SU-DHL-6 (cell line): ENCODE measurements at regions not wholly inside any gene's neighbourhood (a gene's known extent, or its start where the extent isn't known, plus 50 kb on each side); places are given as distances from the start of the nearest gene placed in this dataset.

Experiments used
- H2AFZ ChIP-seq: fragments of 200-600 bp; sonication (generic); 2 replicates; pipeline ENCODE4 v1.6.1; 2014; ENCODE audit warnings: low read depth, mild to moderate bottlenecking, moderate library complexity, mixed read lengths, antibody characterized with exemption, low read length; ENCODE audit not compliant: severe bottlenecking
- H3F3A ChIP-seq: fragments of 200-600 bp; shearing (Covaris generic); 2 replicates; pipeline ENCODE4 v1.6.0; 2016; ENCODE audit warnings: antibody characterized with exemption, mild to moderate bottlenecking; ENCODE audit not compliant: insufficient read depth
- H3K27ac ChIP-seq: fragments of 200-600 bp; sonication (generic); 2 replicates; pipeline ENCODE4 v1.5.1; 2016; ENCODE audit warnings: low read depth, mild to moderate bottlenecking, low read length, moderate library complexity, mixed read lengths
- H3K27me3 ChIP-seq: fragments of 200-600 bp; sonication (generic), shearing (Covaris generic); 2 replicates; pipeline ENCODE4 v1.6.0; 2014; ENCODE audit warnings: mild to moderate bottlenecking, low read length
- H3K36me3 ChIP-seq: fragments of 200-600 bp; sonication (generic); 2 replicates; pipeline ENCODE4 v1.6.1; 2014; ENCODE audit warnings: mild to moderate bottlenecking, low read length, mixed read lengths
- H3K4me2 ChIP-seq: fragments of 300-600, 200-600 bp; shearing (Covaris generic), sonication (generic); 2 replicates; pipeline ENCODE4 v1.6.0; 2014; ENCODE audit warnings: low read length, low read depth, mild to moderate bottlenecking; ENCODE audit not compliant: poor library complexity, severe bottlenecking
- H3K4me3 ChIP-seq: fragments of 200-600 bp; sonication (generic); 2 replicates; pipeline ENCODE4 v1.5.1; 2014; ENCODE audit warnings: antibody characterized with exemption, low read length, mild to moderate bottlenecking, mixed read lengths; ENCODE audit not compliant: insufficient read depth, poor library complexity, severe bottlenecking
- H3K79me2 ChIP-seq: fragments of 200-600 bp; sonication (generic); 2 replicates; pipeline ENCODE4 v1.6.1; 2014; ENCODE audit warnings: mild to moderate bottlenecking, low read length, moderate library complexity; ENCODE audit not compliant: insufficient read depth
- H3K9ac ChIP-seq: fragments of 200-600 bp; sonication (generic); 2 replicates; pipeline ENCODE4 v1.7.0; 2014; ENCODE audit warnings: mild to moderate bottlenecking, low read length
- H3K9me2 ChIP-seq: fragments of 200-600 bp; sonication (generic); replicated peaks from 2 replicates; pipeline ENCODE4 v1.6.1; 2014; ENCODE audit warnings: low read length; ENCODE audit not compliant: insufficient read depth
- H3K9me3 ChIP-seq: fragments of 200-600 bp; sonication (generic); 2 replicates; pipeline ENCODE4 v1.6.1; 2014; ENCODE audit warnings: low read length, mixed read lengths; ENCODE audit not compliant: insufficient read depth
- H4K20me1 ChIP-seq: fragments of 200-600 bp; sonication (generic); 2 replicates; pipeline ENCODE4 v1.6.1; 2014; ENCODE audit warnings: low read depth, mild to moderate bottlenecking, antibody characterized with exemption, low read length, moderate library complexity, mixed read lengths
- CTCF ChIP-seq: fragments of 200-600 bp; sonication (generic); IDR thresholded peaks from one replicate; pipeline ENCODE4 v1.5.1; 2017; ENCODE audit warnings: antibody characterized with exemption, mild to moderate bottlenecking, low read length, moderate library complexity; ENCODE audit not compliant: insufficient read depth, poor library complexity, severe bottlenecking
- EZH2phosphoT487 ChIP-seq: fragments of 200-600 bp; sonication (generic), shearing (Covaris generic); conservative IDR thresholded peaks from 2 replicates; pipeline ENCODE4 v1.6.1; 2018; ENCODE audit warnings: mild to moderate bottlenecking, antibody characterized with exemption, low read length, moderate library complexity, mixed read lengths

DNA sequence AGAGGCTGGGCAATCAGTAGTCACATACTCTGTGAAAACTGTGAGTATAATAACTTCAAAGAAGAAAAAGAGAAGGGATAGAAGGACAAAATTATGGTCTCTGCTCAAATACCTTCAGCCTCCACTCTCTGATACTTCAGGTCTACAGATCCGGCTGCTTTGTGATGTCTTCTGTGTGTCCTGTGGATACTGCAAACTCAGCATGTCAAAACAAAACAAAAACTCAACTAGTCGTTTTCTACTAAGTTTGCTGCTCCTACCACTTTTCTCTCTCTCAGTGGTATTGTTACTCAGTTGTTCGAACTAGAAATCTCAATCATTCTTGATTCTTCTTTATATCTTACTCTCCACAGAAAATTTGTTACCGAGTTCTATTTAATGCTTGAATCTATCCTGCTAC, 202.4 kb upstream of the ANK2 start:
- Histone ChIP-seq H3K36me3 (no peaks in the 10 kb centered on the region), H3K9ac (no peak overlapping the region), H3K9me3 (no peaks in the 10 kb centered on the region)

GRCh38 chr4:112847781-112848180, 201.7 kb upstream of the ANK2 start:
- TF ChIP-seq CTCF (no peak), EZH2phosphoT487 (no peak)
- Histone ChIP-seq H3K79me2 (no peaks in the 10 kb centered on the region), H3K4me3 (no peak overlapping the region), H4K20me1 (no peaks in the 10 kb centered on the region), H3K36me3 (no peaks in the 10 kb centered on the region), H3K4me2 (no peak overlapping the region), H3K9me2 (no peaks in the 10 kb centered on the region), H3K9me3 (no peaks in the 10 kb centered on the region), H3K27ac (no peak overlapping the region), H3K9ac (no peak overlapping the region), H3F3A (no peaks in the 10 kb centered on the region), H2AFZ (no peak overlapping the region), H3K27me3 (no peaks in the 10 kb centered on the region)

More for the DNA sequence above, 202.4 kb upstream of the ANK2 start:
- Histone ChIP-seq H3K9me2 (no peaks in the 10 kb centered on the region), H2AFZ (no peak overlapping the region), H3K79me2 (no peaks in the 10 kb centered on the region), H4K20me1 (no peaks in the 10 kb centered on the region), H3F3A (no peaks in the 10 kb centered on the region), H3K27me3 (no peaks in the 10 kb centered on the region), H3K27ac (no peak overlapping the region), H3K4me2 (no peak overlapping the region), H3K4me3 (no peak overlapping the region)
- no peak for TF ChIP-seq EZH2phosphoT487
- no peak for TF ChIP-seq CTCF

DNA sequence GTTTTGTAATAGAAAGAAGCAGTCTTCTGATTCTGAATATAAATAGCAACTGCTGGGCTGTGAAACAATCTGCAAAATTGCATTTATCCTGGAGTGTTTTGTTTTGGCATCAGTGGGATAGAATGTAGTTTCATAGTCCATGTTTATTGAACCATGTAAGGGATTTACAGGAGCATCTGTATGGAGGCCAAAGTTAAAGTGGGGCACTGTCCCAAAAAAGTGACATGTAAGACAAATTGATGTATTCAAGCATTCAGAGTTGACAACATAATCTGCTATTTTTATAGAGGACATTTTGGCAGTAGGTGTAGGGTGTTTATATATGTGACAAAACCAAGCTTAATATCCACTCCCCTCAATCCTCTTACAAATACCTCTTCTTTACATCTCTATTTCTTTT, 200.5 kb upstream of the ANK2 start:
- no peak for TF ChIP-seq EZH2phosphoT487
- TF ChIP-seq CTCF = no peak
- Histone ChIP-seq H3K27me3 (no peaks in the 10 kb centered on the region), H3K27ac (no peak overlapping the region), H3K79me2 (no peaks in the 10 kb centered on the region), H3K4me2 (no peak overlapping the region), H2AFZ (no peak overlapping the region), H3K9me2 (no peaks in the 10 kb centered on the region), H3K36me3 (no peaks in the 10 kb centered on the region), H4K20me1 (no peaks in the 10 kb centered on the region), H3F3A (no peaks in the 10 kb centered on the region), H3K9ac (no peak overlapping the region), H3K9me3 (no peaks in the 10 kb centered on the region), H3K4me3 (no peak overlapping the region)
